ENCODE measurements at regions not wholly inside any gene's neighbourhood (a gene's known extent, or its start where the extent isn't known, plus 50 kb on each side); places are given as distances from the start of the nearest gene placed in this dataset.
"Not testable (repeated sequence)": the region's sequence is repeated elsewhere in the genome, so short reads cannot be mapped to it uniquely, and the experiment has no call there.

DNA sequence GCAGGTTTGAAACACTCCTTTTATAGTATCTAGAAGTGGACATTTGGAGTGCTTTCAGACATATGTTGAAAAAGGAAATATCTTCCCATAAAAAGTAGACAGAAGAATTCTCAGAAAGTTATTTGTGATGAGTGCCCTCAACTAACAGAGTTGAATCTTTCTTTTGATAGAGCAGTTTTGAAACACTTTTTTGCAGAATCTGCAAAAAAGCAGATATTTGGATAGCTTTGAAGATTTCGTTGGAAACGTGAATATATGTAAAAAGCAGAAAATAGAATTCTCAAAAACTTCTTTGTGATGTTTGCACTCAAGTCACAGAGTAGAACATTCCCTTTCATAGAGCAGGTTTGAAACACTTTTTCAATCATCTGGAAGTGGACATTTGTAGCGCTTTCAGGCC is 676.4 kb upstream of the ZNF337 start:
- H3K9me3 ChIP-seq (ENCODE audit: control insufficient read depth in 2 of 3, low read length in 3 of 3); H3K27me3 Mint-ChIP-seq; H3K27me3 ChIP-seq (ENCODE audit: control insufficient read depth in 2 of 2, insufficient read depth in 2 of 2, low read length in 2 of 2); POLR2A ChIA-PET; H3K27ac Mint-ChIP-seq; H3K4me1 ChIP-seq (ENCODE audit: control insufficient read depth in 2 of 2, insufficient read depth in 2 of 2, low read length in 2 of 2); CTCF ChIA-PET; H3K27ac ChIP-seq (ENCODE audit: low read depth, low read length); DNase-seq; H3K4me1 Mint-ChIP-seq; H3K36me3 ChIP-seq (ENCODE audit: control insufficient read depth in 2 of 3, insufficient read depth in 3 of 3, low read length in 3 of 3); ATAC-seq; H3K4me3 Mint-ChIP-seq; H3K4me3 ChIP-seq (ENCODE audit: low read length); H3K36me3 Mint-ChIP-seq; intact Hi-C loops (cut with micrococcal nuclease): not testable (repeated sequence)
- H3K9me3 Mint-ChIP-seq = peaks cover 0 to 17% (median 0%) of the 10 kb centered on the region in 11 donors

- Histone ChIP-seq H3K9me3 (ENCODE audit: control insufficient read depth in 2 of 3, low read length in 3 of 3) (no peaks in the 10 kb centered on the region), H3K36me3 (ENCODE audit: control insufficient read depth in 2 of 3, insufficient read depth in 3 of 3, low read length in 3 of 3) (no peaks in the 10 kb centered on the region), H3K27me3 (ENCODE audit: control insufficient read depth in 2 of 2, insufficient read depth in 2 of 2, low read length in 2 of 2) (no peaks in the 10 kb centered on the region), H3K27ac (ENCODE audit: low read depth, low read length) (no peak overlapping the region), H3K4me3 (ENCODE audit: low read length) (no peak overlapping the region), H3K4me1 (ENCODE audit: control insufficient read depth in 2 of 2, insufficient read depth in 2 of 2, low read length in 2 of 2) (peaks cover 0 to 4% of the 10 kb centered on the region in 2 donors)
- Mint-ChIP-seq H3K27me3 (no peaks in the 10 kb centered on the region), H3K36me3 (peaks cover 0 to 24% (median 0%) of the 10 kb centered on the region in 5 donors), H3K9me3 (peaks cover 0 to 41% (median 4%) of the 10 kb centered on the region in 11 donors), H3K4me3 (peak overlapping the region in 1 of 10 donors; percentile 19), H3K4me1 (peaks cover 0 to 50% (median 31%) of the 10 kb centered on the region in 7 donors), H3K27ac (peak overlapping the region in 1 of 9 donors; percentile 36)
- DNase-seq (no peak), ATAC-seq (no peak)
- CTCF ChIA-PET = no interaction called here
- intact Hi-C loops (cut with micrococcal nuclease) = loop anchor here in 1 of 2 donors (1.0 to 2.0 kb wide), 2 partner anchors 8 to 16 kb away; no protein-coding TSS in a partner anchor
- POLR2A ChIA-PET = no interaction called here
Observed at GRCh38 chr20:26354511-26354910, 657.9 kb upstream of the ZNF337 start.

DNA sequence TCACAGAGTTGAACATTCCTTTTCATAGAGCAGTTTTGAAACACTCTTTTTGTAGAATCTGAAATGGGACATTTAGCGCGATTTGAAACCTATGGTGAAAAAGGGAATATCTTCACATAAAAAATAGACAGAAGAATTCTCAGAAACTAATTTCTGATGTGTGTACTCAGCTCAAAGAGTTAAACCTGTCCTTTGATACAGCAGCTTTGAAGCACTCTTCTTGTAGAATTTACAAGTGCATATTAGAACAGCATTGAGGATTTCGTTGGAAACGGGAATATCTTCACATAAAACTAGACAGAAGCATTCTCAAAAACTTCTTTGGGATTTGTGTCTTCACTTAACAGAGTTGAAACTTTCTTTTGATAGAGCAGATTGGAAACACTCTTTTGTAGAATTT is 650.7 kb upstream of the ZNF337 start:
- Mint-ChIP-seq H3K4me1 (peaks cover 0 to 97% (median 81%) of the 10 kb centered on the region in 7 donors), H3K36me3 (peaks cover 0 to 50% (median 10%) of the 10 kb centered on the region in 5 donors)
- H3K4me3 ChIP-seq (ENCODE audit: low read length) = no peak overlapping the region

DNA sequence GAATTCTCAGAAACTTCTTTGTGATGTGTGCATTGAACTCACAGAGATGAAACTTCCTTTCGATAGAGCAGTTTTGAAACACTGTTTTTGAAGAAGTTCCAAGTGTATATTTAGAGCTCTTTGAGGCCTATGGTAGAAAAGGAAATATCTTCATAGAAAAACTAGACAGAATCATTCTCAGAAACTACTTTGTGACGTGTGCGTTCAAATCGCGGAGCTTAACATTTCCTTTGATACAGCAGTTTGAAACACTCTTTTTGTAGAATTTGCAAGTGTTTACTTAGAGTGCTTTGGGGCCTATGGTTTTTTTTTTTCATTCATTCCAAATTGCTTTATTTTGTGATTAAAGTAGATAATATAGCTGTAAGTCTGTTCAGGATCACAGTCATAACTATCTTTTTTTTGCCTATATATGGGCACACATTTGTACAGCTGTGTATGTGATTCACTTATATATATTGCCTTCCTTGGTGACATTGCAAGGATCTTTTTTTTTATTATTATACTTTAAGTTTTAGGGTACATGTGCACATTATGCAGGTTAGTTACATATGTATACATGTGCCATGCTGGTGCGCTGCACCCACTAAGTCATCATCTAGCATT is 643.9 kb upstream of the ZNF337 start:
- DNase-seq (peak in 7 of 9 donors; percentile 30 to 73 (median 57)), ATAC-seq (peak; percentile 60)
- Mint-ChIP-seq H3K4me1 (peaks cover 9 to 86% (median 80%) of the 10 kb centered on the region in 7 donors), H3K4me3 (peak overlapping the region in 8 of 10 donors; percentile 5 to 69 (median 28)), H3K9me3 (peaks cover 7 to 51% (median 17%) of the 10 kb centered on the region in 11 donors), H3K27ac (peak overlapping the region; percentile 57 to 91 (median 69)), H3K36me3 (peaks cover 0 to 66% (median 10%) of the 10 kb centered on the region in 5 donors)
- not testable (repeated sequence) for H3K27me3 ChIP-seq (ENCODE audit: control insufficient read depth in 2 of 2, insufficient read depth in 2 of 2, low read length in 2 of 2); H3K4me3 ChIP-seq (ENCODE audit: low read length); H3K36me3 ChIP-seq (ENCODE audit: control insufficient read depth in 2 of 3, insufficient read depth in 3 of 3, low read length in 3 of 3); H3K27me3 Mint-ChIP-seq; H3K9me3 ChIP-seq (ENCODE audit: control insufficient read depth in 2 of 3, low read length in 3 of 3)
- peak overlapping the region; percentile 48 for H3K27ac ChIP-seq (ENCODE audit: low read depth, low read length)
- ChIA-PET POLR2A (interaction anchor here (0.6 kb wide), 1 partner anchor 13 kb away, joined by 5 read pairs; no protein-coding TSS in a partner anchor), CTCF (interaction anchor here (0.6 kb wide), 1 partner anchor 135 kb away, joined by 3 read pairs; no protein-coding TSS in a partner anchor)
- peaks cover 0 to 27% of the 10 kb centered on the region in 2 donors for H3K4me1 ChIP-seq (ENCODE audit: control insufficient read depth in 2 of 2, insufficient read depth in 2 of 2, low read length in 2 of 2)
- intact Hi-C loops (cut with micrococcal nuclease) = loop anchor here (2.0 to 5.0 kb wide), 2 partner anchors 33 to 62 kb away; no protein-coding TSS in a partner anchor

More for the DNA sequence above, 650.7 kb upstream of the ZNF337 start:
- H3K4me1 ChIP-seq (ENCODE audit: control insufficient read depth in 2 of 2, insufficient read depth in 2 of 2, low read length in 2 of 2) = peaks cover 0 to 4% of the 10 kb centered on the region in 2 donors
- no peaks in the 10 kb centered on the region for H3K36me3 ChIP-seq (ENCODE audit: control insufficient read depth in 2 of 3, insufficient read depth in 3 of 3, low read length in 3 of 3)
- ChIA-PET CTCF (no interaction called here), POLR2A (interaction anchor here (0.7 kb wide), 1 partner anchor 36 kb away, joined by 4 read pairs; no protein-coding TSS in a partner anchor)
- H3K27ac ChIP-seq (ENCODE audit: low read depth, low read length) = no peak overlapping the region
- H3K27me3 ChIP-seq (ENCODE audit: control insufficient read depth in 2 of 2, insufficient read depth in 2 of 2, low read length in 2 of 2) = no peaks in the 10 kb centered on the region
- intact Hi-C loops (cut with micrococcal nuclease) = no loop called here
- Mint-ChIP-seq H3K4me3 (no peak overlapping the region), H3K27ac (peak overlapping the region in 2 of 9 donors; percentile 14 to 38), H3K9me3 (peaks cover 0 to 37% (median 8%) of the 10 kb centered on the region in 11 donors), H3K27me3 (no peaks in the 10 kb centered on the region)
- DNase-seq = no peak
- H3K9me3 ChIP-seq (ENCODE audit: control insufficient read depth in 2 of 3, low read length in 3 of 3) = no peaks in the 10 kb centered on the region
- no peak for ATAC-seq

GRCh38 chr20:26324177-26324576 is 627.5 kb upstream of the ZNF337 start:
- no peaks in the 10 kb centered on the region for H3K36me3 ChIP-seq (ENCODE audit: control insufficient read depth in 2 of 3, insufficient read depth in 3 of 3, low read length in 3 of 3)
- ATAC-seq (no peak), DNase-seq (peak in 3 of 9 donors; percentile 7 to 36 (median 17))
- Mint-ChIP-seq H3K9me3 (peaks cover 3 to 51% (median 19%) of the 10 kb centered on the region in 11 donors), H3K27ac (peak overlapping the region; percentile 7 to 95 (median 76)), H3K4me1 (peaks cover 10 to 68% (median 49%) of the 10 kb centered on the region in 7 donors), H3K36me3 (peaks cover 4 to 70% (median 15%) of the 10 kb centered on the region in 5 donors), H3K27me3 (no peaks in the 10 kb centered on the region), H3K4me3 (peak overlapping the region in 9 of 10 donors; percentile 37 to 70 (median 67))
- ChIA-PET CTCF (no interaction called here), POLR2A (no interaction called here)
- no peaks in the 10 kb centered on the region for H3K27me3 ChIP-seq (ENCODE audit: control insufficient read depth in 2 of 2, insufficient read depth in 2 of 2, low read length in 2 of 2)
- no peaks in the 10 kb centered on the region for H3K9me3 ChIP-seq (ENCODE audit: control insufficient read depth in 2 of 3, low read length in 3 of 3)
- intact Hi-C loops (cut with micrococcal nuclease) = loop anchor here in 1 of 2 donors (10.0 kb wide), 1 partner anchor 49 kb away; no protein-coding TSS in a partner anchor
- no peak overlapping the region for H3K4me3 ChIP-seq (ENCODE audit: low read length)
- H3K27ac ChIP-seq (ENCODE audit: low read depth, low read length) = no peak overlapping the region
- H3K4me1 ChIP-seq (ENCODE audit: control insufficient read depth in 2 of 2, insufficient read depth in 2 of 2, low read length in 2 of 2) = peaks cover 0 to 28% of the 10 kb centered on the region in 2 donors

DNA sequence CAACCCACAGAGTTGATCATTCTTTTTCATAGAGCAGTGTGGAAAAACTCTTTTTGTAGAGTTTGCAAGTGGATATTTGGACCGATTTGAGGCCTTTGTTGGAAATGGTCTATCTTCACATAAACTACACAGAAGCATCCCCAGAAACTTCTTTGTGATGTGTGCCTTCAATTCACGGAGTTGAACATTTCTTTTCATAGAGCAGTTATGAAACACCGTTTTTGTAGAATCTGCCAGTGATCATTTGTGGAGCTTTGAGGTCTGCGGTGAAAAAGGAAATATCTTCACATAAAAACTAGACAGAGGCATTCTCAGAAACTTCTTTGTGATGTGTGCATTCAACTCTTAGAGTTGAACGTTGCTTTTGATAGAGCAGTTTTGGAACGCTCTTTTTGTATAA is 618.4 kb upstream of the ZNF337 start:
- ChIA-PET POLR2A (interaction anchor here (0.6 kb wide), 1 partner anchor 22 kb away, joined by 3 read pairs; no protein-coding TSS in a partner anchor), CTCF (no interaction called here)
- Histone ChIP-seq H3K4me1 (ENCODE audit: control insufficient read depth in 2 of 2, insufficient read depth in 2 of 2, low read length in 2 of 2) (peaks cover 0 to 12% of the 10 kb centered on the region in 2 donors), H3K27me3 (ENCODE audit: control insufficient read depth in 2 of 2, insufficient read depth in 2 of 2, low read length in 2 of 2) (no peaks in the 10 kb centered on the region), H3K27ac (ENCODE audit: low read depth, low read length) (no peak overlapping the region), H3K9me3 (ENCODE audit: control insufficient read depth in 2 of 3, low read length in 3 of 3) (no peaks in the 10 kb centered on the region), H3K4me3 (ENCODE audit: low read length) (no peak overlapping the region), H3K36me3 (ENCODE audit: control insufficient read depth in 2 of 3, insufficient read depth in 3 of 3, low read length in 3 of 3) (no peaks in the 10 kb centered on the region)
- no peak for ATAC-seq
- peaks cover 0 to 60% (median 5%) of the 10 kb centered on the region in 5 donors for H3K36me3 Mint-ChIP-seq
- DNase-seq = peak in 1 of 9 donors; percentile 18
- H3K27ac Mint-ChIP-seq = peak overlapping the region in 8 of 9 donors; percentile 5 to 77 (median 40)
- H3K4me3 Mint-ChIP-seq = peak overlapping the region in 8 of 10 donors; percentile 4 to 66 (median 46)
- intact Hi-C loops (cut with micrococcal nuclease) = no loop called here
- peaks cover 6 to 49% (median 42%) of the 10 kb centered on the region in 7 donors for H3K4me1 Mint-ChIP-seq
- H3K27me3 Mint-ChIP-seq = no peaks in the 10 kb centered on the region
- H3K9me3 Mint-ChIP-seq = peaks cover 0 to 42% (median 12%) of the 10 kb centered on the region in 11 donors

Data from naive thymus-derived CD4-positive, alpha-beta T cell (primary cell).